ENCODE measurements at regions not wholly inside any gene's neighbourhood (a gene's known extent, or its start where the extent isn't known, plus 50 kb on each side); places are given as distances from the start of the nearest gene placed in this dataset.

- Histone ChIP-seq H3K9me3 (ENCODE audit: control insufficient read depth, low read length) (no peaks in the 10 kb centered on the region), H2AFZ (no peak overlapping the region), H3K27me3 (ENCODE audit: control insufficient read depth, insufficient read depth, low read length) (no peaks in the 10 kb centered on the region), H3K4me2 (ENCODE audit: low read length) (no peak overlapping the region), H3K79me2 (no peaks in the 10 kb centered on the region), H3K4me1 (no peaks in the 10 kb centered on the region), H3K9ac (no peak overlapping the region), H3K36me3 (ENCODE audit: control insufficient read depth, insufficient read depth, low read length) (no peaks in the 10 kb centered on the region), H3K4me3 (ENCODE audit: low read depth, low read length) (no peak overlapping the region), H3K27ac (no peak overlapping the region)
- TF ChIP-seq CTCF (IDR thresholded peaks at IDR 0.05), result no peak
These were observed 84.7 kb upstream of the NPVF start for GRCh38 chr7:25312968-25313367.

GRCh38 chr7:25313526-25313925 lies 85.2 kb upstream of the NPVF start:
- no peak overlapping the region for H3K4me3 ChIP-seq (ENCODE audit: low read depth, low read length)
- H3K36me3 ChIP-seq (ENCODE audit: control insufficient read depth, insufficient read depth, low read length), result no peaks in the 10 kb centered on the region
- H3K9me3 ChIP-seq (ENCODE audit: control insufficient read depth, low read length), result no peaks in the 10 kb centered on the region
- H3K4me1 ChIP-seq, result no peaks in the 10 kb centered on the region
- no peak for TF ChIP-seq CTCF (IDR thresholded peaks at IDR 0.05)
- no peak overlapping the region for H3K4me2 ChIP-seq (ENCODE audit: low read length)
- no peak overlapping the region for H3K9ac ChIP-seq
- no peaks in the 10 kb centered on the region for H3K27me3 ChIP-seq (ENCODE audit: control insufficient read depth, insufficient read depth, low read length)
- no peaks in the 10 kb centered on the region for H3K79me2 ChIP-seq
- H3K27ac ChIP-seq, result no peak overlapping the region
- no peak overlapping the region for H2AFZ ChIP-seq

- H3K36me3 ChIP-seq (ENCODE audit: control insufficient read depth, insufficient read depth, low read length), result no peaks in the 10 kb centered on the region
- no peaks in the 10 kb centered on the region for H3K79me2 ChIP-seq
- H3K27me3 ChIP-seq (ENCODE audit: control insufficient read depth, insufficient read depth, low read length), result no peaks in the 10 kb centered on the region
- no peak for TF ChIP-seq CTCF (IDR thresholded peaks at IDR 0.05)
- H3K4me1 ChIP-seq, result no peaks in the 10 kb centered on the region
- no peaks in the 10 kb centered on the region for H3K9me3 ChIP-seq (ENCODE audit: control insufficient read depth, low read length)
- no peak overlapping the region for H3K4me3 ChIP-seq (ENCODE audit: low read depth, low read length)
- no peak overlapping the region for H3K4me2 ChIP-seq (ENCODE audit: low read length)
- H3K27ac ChIP-seq, result no peak overlapping the region
- H2AFZ ChIP-seq, result no peak overlapping the region
- no peak overlapping the region for H3K9ac ChIP-seq
These were observed 85.9 kb upstream of the NPVF start for GRCh38 chr7:25314094-25314730.

- no peak overlapping the region for H3K4me2 ChIP-seq (ENCODE audit: low read length)
- no peak overlapping the region for H2AFZ ChIP-seq
- H3K27ac ChIP-seq, result no peak overlapping the region
- no peak for TF ChIP-seq CTCF (IDR thresholded peaks at IDR 0.05)
- H3K36me3 ChIP-seq (ENCODE audit: control insufficient read depth, insufficient read depth, low read length), result no peaks in the 10 kb centered on the region
- H3K27me3 ChIP-seq (ENCODE audit: control insufficient read depth, insufficient read depth, low read length), result no peaks in the 10 kb centered on the region
- H3K79me2 ChIP-seq, result no peaks in the 10 kb centered on the region
- no peaks in the 10 kb centered on the region for H3K9me3 ChIP-seq (ENCODE audit: control insufficient read depth, low read length)
- H3K4me3 ChIP-seq (ENCODE audit: low read depth, low read length), result no peak overlapping the region
- H3K4me1 ChIP-seq, result no peaks in the 10 kb centered on the region
- no peak overlapping the region for H3K9ac ChIP-seq
These were observed 86.5 kb upstream of the NPVF start for GRCh38 chr7:25314731-25315267.

GRCh38 chr7:25316366-25316765 lies 88.1 kb upstream of the NPVF start:
- Histone ChIP-seq H3K27ac (no peak overlapping the region), H3K4me2 (ENCODE audit: low read length) (no peak overlapping the region), H3K4me3 (ENCODE audit: low read depth, low read length) (no peak overlapping the region), H3K36me3 (ENCODE audit: control insufficient read depth, insufficient read depth, low read length) (no peaks in the 10 kb centered on the region), H2AFZ (no peak overlapping the region), H3K9ac (no peak overlapping the region), H3K79me2 (no peaks in the 10 kb centered on the region), H3K4me1 (no peaks in the 10 kb centered on the region), H3K9me3 (ENCODE audit: control insufficient read depth, low read length) (no peaks in the 10 kb centered on the region), H3K27me3 (ENCODE audit: control insufficient read depth, insufficient read depth, low read length) (no peaks in the 10 kb centered on the region)
- TF ChIP-seq CTCF (IDR thresholded peaks at IDR 0.05), result no peak
